GM18868 (cell line): ENCODE measurements at regions not wholly inside any gene's neighbourhood (a gene's known extent, or its start where the extent isn't known, plus 50 kb on each side); places are given as distances from the start of the nearest gene placed in this dataset.

Source experiments
- ATAC-seq: cut with Tn5 transposase; IDR thresholded peaks from one replicate; pipeline ENCODE4 v1.9.1; 2021; ENCODE audit warnings: mild to moderate bottlenecking, moderate library complexity; ENCODE audit not compliant: unreplicated experiment

DNA sequence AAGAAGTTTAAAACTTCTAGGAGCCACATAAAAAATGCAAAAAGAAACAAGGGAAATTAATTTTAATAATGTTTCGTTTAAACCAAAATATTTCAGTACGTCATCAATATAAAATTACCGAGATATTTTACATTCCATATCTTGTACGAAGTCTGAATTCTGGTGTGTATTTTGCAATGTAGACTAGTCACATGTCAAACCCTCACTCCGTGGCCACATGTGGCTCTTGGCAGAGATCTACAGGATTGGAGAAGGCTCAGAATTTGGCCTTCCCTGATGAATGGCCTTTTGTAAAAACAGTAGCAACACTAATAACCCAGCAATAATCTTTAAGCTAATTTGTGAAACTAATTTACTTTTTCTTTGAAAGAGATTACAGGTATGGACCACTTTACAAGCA is 217.1 kb downstream of the PRL start:
- no peak for ATAC-seq

DNA sequence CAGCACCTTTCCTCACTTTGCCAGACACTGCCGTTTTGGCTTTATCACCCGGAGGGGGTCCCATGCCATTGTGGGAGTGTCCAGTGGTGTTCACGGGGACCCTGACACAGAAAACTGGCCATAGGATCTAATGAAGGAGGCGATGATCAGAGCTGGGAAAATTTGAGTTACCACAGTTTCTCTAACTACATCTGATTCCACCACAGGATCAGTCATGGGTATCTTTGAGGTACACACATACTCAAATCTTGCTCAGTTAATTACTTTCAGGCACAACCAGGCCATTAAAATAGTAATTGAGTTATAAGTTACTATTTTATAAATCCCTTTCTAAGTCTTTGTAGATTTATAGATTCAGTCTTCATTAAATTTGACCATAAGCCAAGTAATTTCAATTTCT is 215.1 kb downstream of the PRL start:
- peak; percentile 90 for ATAC-seq

DNA sequence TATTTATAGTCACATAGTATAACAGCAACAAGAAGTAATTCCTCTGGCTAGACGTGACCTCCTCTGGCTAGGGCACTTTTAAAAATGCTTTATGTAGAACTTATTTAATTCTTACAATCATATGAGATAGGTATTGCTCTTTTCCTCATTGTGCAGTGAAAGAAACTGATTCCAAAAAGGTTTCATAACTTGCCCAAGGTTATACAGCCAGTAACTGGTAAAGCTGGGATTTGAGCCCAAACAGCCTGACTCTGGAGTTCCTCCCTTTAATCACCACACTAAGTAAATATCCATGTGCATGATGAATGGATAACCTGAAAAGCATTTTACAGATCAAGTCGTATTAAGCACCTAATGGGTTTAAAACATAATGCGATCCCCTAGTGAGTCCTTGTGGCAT is 214.6 kb downstream of the PRL start:
- ATAC-seq = peak; percentile 18

DNA sequence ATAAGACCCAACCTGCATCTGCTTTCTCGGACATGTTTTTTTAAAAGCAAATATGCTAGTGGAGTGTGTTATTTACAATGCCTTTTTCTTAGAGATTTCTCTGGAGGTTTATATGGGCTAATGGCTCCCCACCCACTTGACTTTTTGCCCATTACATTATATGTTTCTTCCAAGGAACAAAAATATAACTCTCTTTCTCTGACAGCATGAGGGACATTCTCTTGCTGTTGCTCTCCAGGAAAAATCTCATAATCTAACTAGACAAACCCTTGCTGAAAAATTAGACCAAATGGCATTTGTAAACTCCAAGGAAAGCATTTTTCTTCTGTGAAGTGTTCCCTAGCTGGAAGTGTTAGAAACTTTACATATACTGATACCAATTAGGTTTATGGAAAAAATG is 213.7 kb downstream of the PRL start:
- no peak for ATAC-seq

GRCh38 chr6:22087960-22088706 is 208.7 kb downstream of the PRL start:
- ATAC-seq = no peak

DNA sequence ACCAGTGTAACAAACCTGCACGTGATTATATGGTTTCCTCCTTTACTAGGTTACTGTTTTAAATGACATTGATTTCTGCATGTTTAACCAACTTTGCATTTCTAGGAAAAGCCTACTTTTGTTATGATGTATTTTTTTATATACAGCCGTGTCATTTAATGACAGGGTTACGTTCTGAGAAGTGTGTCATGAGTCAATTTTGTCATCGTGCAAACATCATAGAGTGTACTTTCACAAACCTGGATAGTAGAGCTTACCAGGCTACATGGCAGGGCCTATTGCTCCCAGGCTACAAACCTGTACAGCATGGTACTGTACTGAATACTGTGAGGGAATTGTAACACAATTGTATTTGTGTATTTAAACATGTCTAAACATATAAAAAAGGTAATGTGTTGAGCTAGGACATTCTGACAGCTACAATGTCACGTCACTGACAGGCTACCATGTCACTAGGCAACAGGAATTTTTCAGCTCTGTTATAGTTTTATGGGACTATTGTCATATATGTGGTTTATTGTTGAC is 205.3 kb downstream of the PRL start:
- peak; percentile 68 for ATAC-seq

DNA sequence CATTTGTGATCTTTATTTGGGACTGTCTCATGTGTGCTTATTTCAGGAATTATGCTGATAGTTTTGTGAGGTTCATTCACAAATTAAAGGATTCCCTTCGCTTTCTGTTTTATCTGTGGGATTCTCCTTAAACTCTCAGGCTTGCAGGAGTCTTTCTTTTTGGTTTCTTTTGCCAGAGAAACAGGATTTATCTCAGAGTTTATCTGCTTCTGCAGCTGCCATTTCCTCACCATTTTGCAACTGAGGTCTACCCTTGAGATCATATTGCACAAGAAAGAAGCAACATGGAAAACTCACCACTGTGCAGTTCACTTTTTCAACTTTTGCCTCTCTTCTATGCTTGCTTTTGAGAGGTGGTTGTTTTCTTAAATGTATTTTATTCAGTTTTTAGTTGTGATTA is 201.0 kb downstream of the PRL start:
- ATAC-seq = no peak

DNA sequence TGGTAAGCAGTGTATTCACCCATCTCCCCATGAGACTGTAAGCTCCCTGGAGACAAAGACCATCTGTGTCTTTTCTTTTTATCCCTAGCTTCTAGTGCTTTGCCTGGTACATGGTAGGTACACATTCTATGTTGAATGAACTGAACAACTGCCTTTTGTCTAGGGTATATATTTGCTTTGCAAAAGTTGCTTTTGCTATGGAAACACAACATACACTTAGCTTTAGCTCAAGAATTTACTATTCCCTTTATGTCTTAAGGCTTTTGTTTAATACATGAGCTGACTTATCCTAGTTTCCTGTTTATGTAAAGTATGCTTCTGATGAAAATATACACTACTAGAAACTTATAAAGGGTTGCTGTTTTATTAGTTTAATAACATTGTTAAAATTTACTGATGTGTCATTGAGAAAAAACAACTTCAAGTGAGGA is 198.2 kb downstream of the PRL start:
- no peak for ATAC-seq

GRCh38 chr6:22099231-22099630 is 197.6 kb downstream of the PRL start:
- no peak for ATAC-seq

DNA sequence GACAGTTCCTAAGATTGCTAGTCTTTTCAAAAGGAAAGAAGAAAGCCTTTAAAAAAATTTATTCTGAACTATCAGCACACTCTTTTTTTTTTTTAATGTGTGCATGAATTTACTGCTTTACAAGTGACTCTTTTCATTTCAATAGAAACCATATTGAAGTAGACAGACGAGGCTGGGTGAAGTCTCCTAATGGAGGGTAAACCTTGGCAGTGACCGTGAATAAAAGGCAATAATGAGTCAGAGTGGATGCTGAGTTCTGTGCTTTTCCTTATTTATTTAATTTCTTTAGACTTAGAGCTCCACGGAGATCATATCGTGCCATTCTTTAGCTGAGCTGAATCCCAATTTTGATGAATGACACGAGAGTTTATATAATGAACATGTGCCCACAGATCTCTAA is 196.9 kb downstream of the PRL start:
- no peak for ATAC-seq

DNA sequence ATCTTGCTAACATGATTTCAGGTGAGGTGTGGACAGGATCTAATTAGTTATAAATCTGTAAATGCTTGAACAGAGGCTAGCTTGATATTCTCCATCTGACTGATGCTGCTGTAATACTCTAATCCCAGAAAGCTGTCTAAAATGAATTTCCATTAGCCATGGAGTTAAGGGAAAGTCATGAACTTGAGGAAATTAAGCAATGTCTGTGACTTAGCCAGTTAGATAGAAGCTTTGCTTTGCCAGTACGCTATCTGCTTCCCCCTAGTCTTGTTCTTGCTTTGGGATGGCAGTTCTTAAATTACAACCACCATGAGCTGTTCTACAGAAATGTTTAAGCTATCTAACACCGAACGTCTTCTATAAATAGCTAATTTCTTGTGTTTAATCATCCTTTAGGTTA is 195.7 kb downstream of the PRL start:
- ATAC-seq = no peak

- ATAC-seq = peak; percentile 85
Observed at GRCh38 chr6:22102671-22103070, 194.2 kb downstream of the PRL start.

DNA sequence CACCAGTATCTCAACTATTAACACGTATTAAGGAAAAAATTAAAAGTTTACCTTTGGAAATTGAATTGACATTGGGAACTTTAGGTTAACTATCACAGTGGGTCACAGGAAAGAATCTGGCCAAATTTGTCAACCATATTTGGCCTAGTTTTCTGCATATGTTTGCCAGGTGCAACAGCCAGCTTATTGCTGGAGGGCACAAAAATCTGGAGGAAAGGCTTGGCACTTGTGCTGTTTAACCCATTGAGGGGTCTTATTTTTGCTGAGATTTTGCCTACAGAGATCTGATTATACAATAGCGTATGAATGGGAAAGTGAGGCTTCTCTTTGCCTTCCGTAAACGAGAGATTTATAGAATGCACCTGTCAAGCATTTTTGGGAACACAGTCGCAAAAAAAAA is 190.4 kb downstream of the PRL start:
- ATAC-seq = no peak

GRCh38 chr6:22106961-22107360 is 189.9 kb downstream of the PRL start:
- ATAC-seq = no peak

- no peak for ATAC-seq
Observed at GRCh38 chr6:22108199-22108598, 188.6 kb downstream of the PRL start.

- no peak for ATAC-seq
Observed at GRCh38 chr6:22110061-22110460, 186.8 kb downstream of the PRL start.

DNA sequence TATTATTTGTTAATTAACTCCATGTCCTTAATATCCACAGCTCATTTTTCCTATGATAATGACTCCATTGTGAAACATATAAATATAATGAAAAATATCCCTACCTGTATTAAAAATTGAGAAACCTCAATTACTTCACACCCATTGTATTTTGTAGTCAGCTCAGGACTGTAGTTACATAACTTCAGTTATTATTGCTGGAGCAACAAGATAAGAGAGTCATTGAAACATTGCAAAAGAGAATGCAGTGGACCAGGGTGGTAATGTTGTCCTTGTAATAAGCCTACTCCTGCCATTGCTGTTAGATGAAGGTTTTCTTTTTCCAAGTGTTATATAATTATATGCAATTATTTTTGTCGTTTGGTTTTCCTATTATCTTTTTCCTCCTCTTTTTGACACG is 184.4 kb downstream of the PRL start:
- ATAC-seq = no peak

GRCh38 chr6:22113026-22113766 is 183.6 kb downstream of the PRL start:
- ATAC-seq = no peak

GRCh38 chr6:22115559-22115958 is 181.3 kb downstream of the PRL start:
- ATAC-seq = no peak

GRCh38 chr6:22117631-22118030 is 179.2 kb downstream of the PRL start:
- ATAC-seq = no peak

- no peak for ATAC-seq
Observed at GRCh38 chr6:22119500-22119899, 177.3 kb downstream of the PRL start.

DNA sequence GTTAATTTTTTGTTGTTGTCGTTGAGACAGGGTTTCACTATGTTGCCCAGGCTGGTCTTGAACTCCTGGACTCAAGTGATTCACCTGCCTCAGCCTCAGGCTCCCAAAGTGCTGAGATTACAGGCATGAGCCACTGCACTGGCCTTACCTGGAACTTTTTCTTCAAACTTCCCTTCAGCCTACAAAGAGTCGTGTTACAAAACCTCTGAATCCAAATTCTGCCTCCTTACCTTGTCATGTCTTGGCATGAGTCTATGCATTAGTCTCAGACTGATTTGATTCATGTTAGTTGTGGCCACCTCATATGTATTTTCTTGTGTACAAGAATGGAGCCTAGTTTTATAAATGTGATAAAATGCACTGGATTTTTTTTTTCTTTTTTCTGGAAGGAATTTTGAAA is 172.1 kb downstream of the PRL start:
- ATAC-seq = no peak
